ENCODE measurements at regions not wholly inside any gene's neighbourhood (a gene's known extent, or its start where the extent isn't known, plus 50 kb on each side); places are given as distances from the start of the nearest gene placed in this dataset.

DNA sequence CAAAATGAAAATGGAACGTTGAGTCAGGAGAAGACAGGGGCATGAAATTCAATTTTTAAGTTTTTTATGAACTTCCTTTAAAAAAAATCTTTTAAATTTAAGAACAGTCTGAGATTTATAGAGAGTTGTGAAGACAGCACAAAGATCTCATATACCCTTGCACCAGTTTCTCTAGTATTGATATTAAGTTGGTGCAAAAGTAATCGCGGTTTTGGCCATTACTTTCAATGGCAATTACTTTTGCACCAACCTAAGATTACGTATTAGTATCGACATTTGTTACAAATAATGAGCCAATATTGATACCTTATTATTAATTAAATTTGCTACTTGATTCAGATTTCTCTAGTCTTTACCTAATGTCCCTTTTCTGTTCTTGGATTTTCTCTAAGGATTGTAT is 684.4 kb upstream of the CDH8 start:
- no peaks in the 10 kb centered on the region for H3K4me1 ChIP-seq (ENCODE audit: control insufficient read depth in 1 of 2, low read depth in 2 of 2)
- TF ChIP-seq, protein P1, sequence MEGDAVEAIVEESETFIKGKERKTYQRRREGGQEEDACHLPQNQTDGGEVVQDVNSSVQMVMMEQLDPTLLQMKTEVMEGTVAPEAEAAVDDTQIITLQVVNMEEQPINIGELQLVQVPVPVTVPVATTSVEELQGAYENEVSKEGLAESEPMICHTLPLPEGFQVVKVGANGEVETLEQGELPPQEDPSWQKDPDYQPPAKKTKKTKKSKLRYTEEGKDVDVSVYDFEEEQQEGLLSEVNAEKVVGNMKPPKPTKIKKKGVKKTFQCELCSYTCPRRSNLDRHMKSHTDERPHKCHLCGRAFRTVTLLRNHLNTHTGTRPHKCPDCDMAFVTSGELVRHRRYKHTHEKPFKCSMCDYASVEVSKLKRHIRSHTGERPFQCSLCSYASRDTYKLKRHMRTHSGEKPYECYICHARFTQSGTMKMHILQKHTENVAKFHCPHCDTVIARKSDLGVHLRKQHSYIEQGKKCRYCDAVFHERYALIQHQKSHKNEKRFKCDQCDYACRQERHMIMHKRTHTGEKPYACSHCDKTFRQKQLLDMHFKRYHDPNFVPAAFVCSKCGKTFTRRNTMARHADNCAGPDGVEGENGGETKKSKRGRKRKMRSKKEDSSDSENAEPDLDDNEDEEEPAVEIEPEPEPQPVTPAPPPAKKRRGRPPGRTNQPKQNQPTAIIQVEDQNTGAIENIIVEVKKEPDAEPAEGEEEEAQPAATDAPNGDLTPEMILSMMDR (IDR thresholded peaks at IDR 0.05): no peak
- H3K27me3 ChIP-seq (replicated peaks; ENCODE audit: insufficient read depth): no peaks in the 10 kb centered on the region
- H3K36me3 ChIP-seq: no peaks in the 10 kb centered on the region
- no peak for ATAC-seq (ENCODE audit: insufficient number of reproducible peaks, low FRiP score, low read depth)
- H3K4me3 ChIP-seq: no peak overlapping the region
- no peaks in the 10 kb centered on the region for H3K9me3 ChIP-seq
- no peak for DNase-seq (ENCODE audit: low spot score)
- no peak overlapping the region for H3K27ac ChIP-seq

DNA sequence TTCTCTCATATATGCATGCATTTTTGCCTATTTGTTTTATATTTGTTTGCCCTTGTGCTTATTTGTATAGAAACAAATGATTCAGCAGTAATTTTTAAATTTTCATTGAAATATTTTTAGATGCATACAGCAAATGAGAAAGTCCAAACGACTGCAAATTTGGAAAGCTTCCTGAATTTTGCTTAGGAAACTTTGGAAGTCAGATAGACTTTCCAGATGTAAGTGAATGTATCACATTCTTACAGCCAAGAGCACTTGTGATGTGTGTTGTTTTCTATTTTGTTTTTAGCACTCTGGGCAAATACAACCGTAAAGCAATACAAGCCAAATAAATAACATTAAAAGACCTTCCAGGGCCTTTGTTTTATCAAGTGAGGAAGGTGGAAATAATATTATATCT is 680.8 kb upstream of the CDH8 start:
- Histone ChIP-seq H3K36me3 (no peaks in the 10 kb centered on the region), H3K27ac (no peak overlapping the region), H3K4me1 (ENCODE audit: control insufficient read depth in 1 of 2, low read depth in 2 of 2) (no peaks in the 10 kb centered on the region), H3K9me3 (no peaks in the 10 kb centered on the region), H3K27me3 (replicated peaks; ENCODE audit: insufficient read depth) (no peaks in the 10 kb centered on the region), H3K4me3 (no peak overlapping the region)
- TF ChIP-seq, protein P1 (IDR thresholded peaks at IDR 0.05): no peak
- ATAC-seq (ENCODE audit: insufficient number of reproducible peaks, low FRiP score, low read depth) (no peak), DNase-seq (ENCODE audit: low spot score) (no peak)

DNA sequence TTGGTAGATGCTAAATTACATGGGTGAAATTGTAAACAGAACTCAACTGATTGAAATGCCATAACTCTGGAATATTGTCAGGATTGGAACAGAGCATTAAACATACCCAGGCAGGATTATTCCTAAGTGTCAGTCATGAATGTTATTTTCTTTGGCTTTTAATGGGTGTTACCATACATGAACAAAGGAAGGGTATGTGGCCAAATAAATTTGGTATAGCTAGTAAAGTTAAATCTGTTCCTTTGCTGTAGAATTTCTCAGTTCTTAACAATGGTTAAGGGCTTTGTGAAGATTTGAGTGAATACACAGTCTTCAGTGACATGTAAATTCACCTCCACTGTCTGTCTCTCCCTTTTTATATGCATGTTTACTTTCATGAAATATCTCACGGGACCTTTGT is 679.5 kb upstream of the CDH8 start:
- H3K4me1 ChIP-seq (ENCODE audit: control insufficient read depth in 1 of 2, low read depth in 2 of 2): no peaks in the 10 kb centered on the region

DNA sequence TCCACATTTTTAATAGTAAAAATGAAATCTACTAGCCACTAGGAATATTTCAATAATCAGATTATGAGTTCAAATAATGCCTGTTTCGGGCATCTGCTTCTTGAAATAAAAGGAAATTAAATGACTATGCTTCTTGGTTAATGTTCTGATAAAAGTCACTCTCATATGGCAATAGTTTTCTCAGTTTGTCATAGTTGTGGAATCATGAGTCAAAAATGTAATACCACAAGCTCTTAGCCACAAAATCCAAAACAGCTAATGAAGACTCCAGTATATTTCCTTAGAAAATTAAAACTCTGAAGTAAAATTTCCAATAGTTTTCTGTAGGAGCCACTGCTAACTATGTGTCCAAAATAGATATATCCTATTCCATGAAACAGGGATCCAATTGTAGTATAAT is 676.3 kb upstream of the CDH8 start:
- H3K27me3 ChIP-seq (replicated peaks; ENCODE audit: insufficient read depth): no peaks in the 10 kb centered on the region
- H3K36me3 ChIP-seq: no peaks in the 10 kb centered on the region
- H3K4me3 ChIP-seq: no peak overlapping the region
- ATAC-seq (ENCODE audit: insufficient number of reproducible peaks, low FRiP score, low read depth) (no peak), DNase-seq (ENCODE audit: low spot score) (no peak)
- no peaks in the 10 kb centered on the region for H3K9me3 ChIP-seq
- H3K4me1 ChIP-seq (ENCODE audit: control insufficient read depth in 1 of 2, low read depth in 2 of 2): no peaks in the 10 kb centered on the region
- no peak overlapping the region for H3K27ac ChIP-seq
- TF ChIP-seq, protein P1 (IDR thresholded peaks at IDR 0.05): no peak

More for the DNA sequence above, 679.5 kb upstream of the CDH8 start:
- TF ChIP-seq, protein P1 (IDR thresholded peaks at IDR 0.05): no peak
- Histone ChIP-seq H3K27ac (no peak overlapping the region), H3K9me3 (no peaks in the 10 kb centered on the region), H3K27me3 (replicated peaks; ENCODE audit: insufficient read depth) (no peaks in the 10 kb centered on the region), H3K36me3 (no peaks in the 10 kb centered on the region), H3K4me3 (no peak overlapping the region)
- ATAC-seq (ENCODE audit: insufficient number of reproducible peaks, low FRiP score, low read depth): no peak
- no peak for DNase-seq (ENCODE audit: low spot score)

DNA sequence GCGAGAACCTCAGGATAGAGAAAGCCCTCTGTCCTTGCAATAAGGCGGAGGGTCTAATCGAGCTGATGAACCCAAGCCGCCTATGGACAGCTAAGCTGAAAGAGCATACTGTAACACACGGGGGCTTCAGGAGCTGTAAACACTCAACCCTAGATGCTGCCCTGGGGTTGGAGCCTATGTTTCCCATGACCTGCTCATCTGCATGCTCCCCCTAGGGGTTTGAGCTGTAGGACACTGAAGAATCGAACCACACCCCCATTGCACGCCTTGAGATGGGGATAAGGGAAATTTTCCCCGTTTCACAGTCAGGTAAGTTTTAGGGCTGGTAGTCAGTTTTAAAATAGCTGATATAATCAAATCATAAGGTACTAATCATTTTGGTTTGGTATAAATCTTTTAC is 675.6 kb upstream of the CDH8 start:
- H3K9me3 ChIP-seq: no peaks in the 10 kb centered on the region
- TF ChIP-seq, protein P1 (IDR thresholded peaks at IDR 0.05): no peak
- H3K27ac ChIP-seq: no peak overlapping the region
- no peaks in the 10 kb centered on the region for H3K36me3 ChIP-seq
- DNase-seq (ENCODE audit: low spot score) (no peak), ATAC-seq (ENCODE audit: insufficient number of reproducible peaks, low FRiP score, low read depth) (no peak)
- H3K4me3 ChIP-seq: no peak overlapping the region
- no peaks in the 10 kb centered on the region for H3K27me3 ChIP-seq (replicated peaks; ENCODE audit: insufficient read depth)
- H3K4me1 ChIP-seq (ENCODE audit: control insufficient read depth in 1 of 2, low read depth in 2 of 2): no peaks in the 10 kb centered on the region
